CD14-positive monocyte (primary cell): ENCODE measurements at regions not wholly inside any gene's neighbourhood (a gene's known extent, or its start where the extent isn't known, plus 50 kb on each side); places are given as distances from the start of the nearest gene placed in this dataset.
"Not testable (repeated sequence)": the region's sequence is repeated elsewhere in the genome, so short reads cannot be mapped to it uniquely, and the experiment has no call there.

Experiments
- DNase-seq, 3 donors: peaks; one replicate each; pipeline ENCODE4 v3.0.0-alpha.2; 2011 to 2022
- H2AFZ ChIP-seq: 2 replicates; pipeline ENCODE4 v1.6.0; 2012; ENCODE audit warnings: mild to moderate bottlenecking, low read depth, low read length, inconsistent platforms; ENCODE audit not compliant: insufficient read depth, poor library complexity, severe bottlenecking
- H3K27ac ChIP-seq, 2 donors: 1 replicate in 1 of 2; 2 replicates in 1 of 2; pipeline ENCODE4 v1.5.1; 2012 to 2013; ENCODE audit warnings: low read length in 2 of 2, control low read depth in 1 of 2, inconsistent platforms in 1 of 2, low read depth in 1 of 2, mild to moderate bottlenecking in 1 of 2
- H3K27me3 ChIP-seq, 2 donors: one replicate each; pipeline versions ENCODE4 v1.6.0 to v1.6.1; 2011 to 2013; ENCODE audit warnings: low read length in 2 of 2; ENCODE audit not compliant: control insufficient read depth in 2 of 2, insufficient read depth in 2 of 2
- H3K36me3 ChIP-seq, 2 donors: replicated peaks in 1 of 2; 1 replicate in 1 of 2; 2 replicates in 1 of 2; pipeline versions ENCODE4 v1.5.1 to v1.6.1; 2012 to 2013; ENCODE audit warnings: low read length in 2 of 2, control low read depth in 1 of 2, inconsistent platforms in 1 of 2, mild to moderate bottlenecking in 1 of 2; ENCODE audit not compliant: insufficient read depth in 2 of 2, control insufficient read depth in 1 of 2
- H3K4me1 ChIP-seq, 2 donors: 1 replicate in 1 of 2; 2 replicates in 1 of 2; pipeline versions ENCODE4 v1.5.1 to v1.6.1; 2012 to 2013; ENCODE audit warnings: low read length in 2 of 2, control low read depth in 1 of 2, inconsistent platforms in 1 of 2, mild to moderate bottlenecking in 1 of 2, moderate library complexity in 1 of 2; ENCODE audit not compliant: insufficient read depth in 2 of 2, control insufficient read depth in 1 of 2
- H3K4me2 ChIP-seq: replicated peaks from 2 replicates; pipeline ENCODE3; 2012; ENCODE audit warnings: low read length, moderate library complexity, mild to moderate bottlenecking; ENCODE audit not compliant: poor library complexity, severe bottlenecking; ENCODE audit errors: extremely low read depth
- H3K4me3 ChIP-seq, 3 experiments: fragments of 200-600 bp in 1 of 3; sonication (generic) in 1 of 3; replicated peaks in 1 of 3; 1 replicate in 2 of 3; 2 replicates in 1 of 3; pipeline ENCODE4 v1.5.1; 2011 to 2013; ENCODE audit warnings: low read length in 3 of 3, mild to moderate bottlenecking in 3 of 3, control low read depth in 2 of 3, low read depth in 2 of 3, inconsistent platforms in 1 of 3, moderate library complexity in 1 of 3
- H3K79me2 ChIP-seq: 2 replicates; pipeline ENCODE4 v1.6.0; 2012; ENCODE audit warnings: mild to moderate bottlenecking, control low read depth, inconsistent platforms, low read length, moderate library complexity; ENCODE audit not compliant: insufficient read depth
- H3K9ac ChIP-seq: 2 replicates; pipeline ENCODE4 v1.6.0; 2017; ENCODE audit warnings: low read length, mild to moderate bottlenecking; ENCODE audit not compliant: insufficient read depth, poor library complexity, severe bottlenecking
- H3K9me3 ChIP-seq, 2 donors: replicated peaks in 1 of 2; 1 replicate in 1 of 2; 2 replicates in 1 of 2; pipeline versions ENCODE4 v1.5.1 to v1.6.1; 2012 to 2013; ENCODE audit warnings: low read length in 2 of 2, control low read depth in 1 of 2; ENCODE audit not compliant: control insufficient read depth in 1 of 2, insufficient read depth in 1 of 2
- H4K20me1 ChIP-seq: 2 replicates; pipeline ENCODE4 v1.6.0; 2012; ENCODE audit warnings: mild to moderate bottlenecking, low read length, control low read depth, moderate library complexity; ENCODE audit not compliant: insufficient read depth
- H3K27ac Mint-ChIP-seq, 7 donors: one replicate each; pipeline ENCODE4 v1.8.0; 2020; ENCODE audit warnings: mild to moderate bottlenecking in 7 of 7, mixed read lengths in 7 of 7, moderate library complexity in 6 of 7, inconsistent platforms in 2 of 7
- H3K27me3 Mint-ChIP-seq, 3 donors: one replicate each; pipeline ENCODE4 v1.8.0; 2021 to 2022; ENCODE audit warnings: low read depth in 3 of 3, mild to moderate bottlenecking in 3 of 3, mixed read lengths in 3 of 3, moderate library complexity in 3 of 3, inconsistent platforms in 1 of 3
- H3K36me3 Mint-ChIP-seq, 2 donors: one replicate each; pipeline ENCODE4 v1.8.0; 2020; ENCODE audit warnings: mixed read lengths in 2 of 2, inconsistent platforms in 1 of 2, mild to moderate bottlenecking in 1 of 2
- H3K4me1 Mint-ChIP-seq: one replicate; pipeline ENCODE4 v1.8.0; 2020; ENCODE audit warnings: mild to moderate bottlenecking, mixed read lengths
- H3K4me3 Mint-ChIP-seq, 2 donors: one replicate each; pipeline ENCODE4 v1.8.0; 2020; ENCODE audit warnings: mild to moderate bottlenecking in 2 of 2, mixed read lengths in 2 of 2, moderate library complexity in 1 of 2
- H3K9me3 Mint-ChIP-seq, 7 donors: one replicate each; pipeline ENCODE4 v1.8.0; 2020 to 2022; ENCODE audit warnings: mixed read lengths in 7 of 7, mild to moderate bottlenecking in 6 of 7, moderate library complexity in 6 of 7, inconsistent platforms in 2 of 7
- CTCF ChIP-seq: fragments of 200-600 bp; IDR thresholded peaks from one replicate; pipeline ENCODE4 v1.8.0; 2022; ENCODE audit warnings: antibody characterized with exemption, mild to moderate bottlenecking
- WGBS: methylation state at CpG from one replicate; pipeline ENCODE4 v1.1.5; 2013; ENCODE audit warnings: missing lambda C conversion rate; ENCODE audit not compliant: insufficient coverage; 5-methylcytosine and 5-hydroxymethylcytosine counted together
- intact Hi-C, 2 donors: fragments of 100-400 bp; cut with micrococcal nuclease; formaldehyde crosslinking; loops; one replicate each; pipeline versions ENCODE4 v1.15.0 to v1.15.1; 2023

- Histone ChIP-seq H3K9ac (no peak overlapping the region), H3K4me1 (no peaks in the 10 kb centered on the region), H3K9me3 (no peaks in the 10 kb centered on the region), H3K79me2 (no peaks in the 10 kb centered on the region), H3K4me2 (no peak overlapping the region), H3K4me3 (no peak overlapping the region), H3K27ac (no peak overlapping the region), H2AFZ (no peak overlapping the region), H4K20me1 (no peaks in the 10 kb centered on the region), H3K27me3 (no peaks in the 10 kb centered on the region), H3K36me3 (no peaks in the 10 kb centered on the region)
- H3K4me1 Mint-ChIP-seq: no peaks in the 10 kb centered on the region
- H3K27me3 Mint-ChIP-seq: peaks cover 2 to 8% (median 2%) of the 10 kb centered on the region in 3 donors
- WGBS: 11% methylated on average over 5 of the region's 8 CpGs
- intact Hi-C loops: no loop called here
- H3K27ac Mint-ChIP-seq: no peak overlapping the region
- H3K36me3 Mint-ChIP-seq: no peaks in the 10 kb centered on the region
- TF ChIP-seq CTCF: no peak
- DNase-seq: no peak
- peaks cover 0 to 4% (median 0%) of the 10 kb centered on the region in 7 donors for H3K9me3 Mint-ChIP-seq
- H3K4me3 Mint-ChIP-seq: no peak overlapping the region
These were observed 453.1 kb upstream of the MKI67 start for GRCh38 chr10:128579280-128579865.

DNA sequence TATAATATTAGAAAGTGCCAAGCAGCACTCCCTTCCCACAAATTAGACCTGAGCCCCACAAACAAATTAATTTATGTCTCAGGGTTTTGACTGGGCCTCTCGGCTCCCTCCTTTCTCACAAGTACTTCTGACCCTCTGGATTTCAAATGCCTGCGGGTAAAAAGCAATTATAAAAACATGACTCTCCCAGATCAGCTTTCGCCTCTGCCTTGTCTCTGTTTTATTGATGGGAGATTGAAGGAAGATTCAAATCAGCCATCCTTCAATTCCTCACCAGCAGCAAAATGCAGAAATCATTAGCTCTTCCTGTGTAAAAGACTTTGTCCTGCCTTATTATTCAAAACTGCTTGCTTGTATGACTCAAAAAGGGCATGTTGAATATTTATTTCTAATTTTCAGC, 453.7 kb upstream of the MKI67 start:
- no peaks in the 10 kb centered on the region for H4K20me1 ChIP-seq
- no peak overlapping the region for H2AFZ ChIP-seq
- no peak for TF ChIP-seq CTCF
- WGBS: no CpG with 5 or more reads among the region's 3 CpGs
- no peak overlapping the region for H3K4me3 ChIP-seq
- no peak overlapping the region for H3K9ac ChIP-seq
- H3K79me2 ChIP-seq: no peaks in the 10 kb centered on the region
- Mint-ChIP-seq H3K27me3 (peaks cover 0 to 8% (median 2%) of the 10 kb centered on the region in 3 donors), H3K4me3 (no peak overlapping the region), H3K4me1 (no peaks in the 10 kb centered on the region), H3K27ac (no peak overlapping the region), H3K36me3 (no peaks in the 10 kb centered on the region), H3K9me3 (peaks cover 0 to 4% (median 0%) of the 10 kb centered on the region in 7 donors)
- no peaks in the 10 kb centered on the region for H3K9me3 ChIP-seq
- intact Hi-C loops: no loop called here
- no peaks in the 10 kb centered on the region for H3K27me3 ChIP-seq
- H3K4me2 ChIP-seq: no peak overlapping the region
- no peaks in the 10 kb centered on the region for H3K4me1 ChIP-seq
- no peaks in the 10 kb centered on the region for H3K36me3 ChIP-seq
- H3K27ac ChIP-seq: no peak overlapping the region
- no peak for DNase-seq

DNA sequence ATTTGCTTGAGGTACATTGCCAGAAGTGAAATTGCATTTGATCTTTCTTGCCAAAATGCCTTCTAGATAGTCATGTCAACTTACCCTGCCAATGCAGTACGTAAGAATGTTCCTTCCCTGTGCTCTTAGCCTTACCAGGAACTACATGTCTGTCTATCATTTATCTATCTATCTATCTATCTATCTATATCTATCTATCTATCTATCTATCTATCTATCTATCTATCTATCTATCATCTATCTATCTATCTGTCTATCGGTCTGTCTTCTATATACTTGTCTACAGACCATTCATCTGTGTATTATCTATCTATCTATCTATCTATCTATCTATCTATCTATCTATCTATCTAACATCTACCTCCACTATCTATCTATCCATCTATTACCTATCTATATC, 456.9 kb upstream of the MKI67 start:
- DNase-seq, H3K9me3 Mint-ChIP-seq, H3K36me3 ChIP-seq, H3K27ac ChIP-seq, H3K4me1 ChIP-seq, H3K9ac ChIP-seq, H3K4me3 ChIP-seq, intact Hi-C loops, H3K36me3 Mint-ChIP-seq, H3K79me2 ChIP-seq, H4K20me1 ChIP-seq, H3K27me3 Mint-ChIP-seq, H3K9me3 ChIP-seq, H3K27me3 ChIP-seq, H3K4me3 Mint-ChIP-seq, H3K4me1 Mint-ChIP-seq, H3K4me2 ChIP-seq, H3K27ac Mint-ChIP-seq, H2AFZ ChIP-seq: not testable (repeated sequence)
- 90% methylated on average over 1 of the region's 2 CpGs for WGBS
